OCI-LY7 (cell line): ENCODE measurements at regions not wholly inside any gene's neighbourhood (a gene's known extent, or its start where the extent isn't known, plus 50 kb on each side); places are given as distances from the start of the nearest gene placed in this dataset.

Experiments used
- EZH2phosphoT487 ChIP-seq: fragments of 200-600 bp; sonication (generic); IDR thresholded peaks from 2 replicates; pipeline ENCODE4 v1.6.1; 2018; ENCODE audit warnings: low read depth, borderline replicate concordance, mild to moderate bottlenecking, mixed run types, antibody characterized with exemption, low read length, moderate library complexity, mixed read lengths
- TF ChIP-seq, protein P1 (sequence below): fragments of 200-600 bp; sonication (generic); conservative IDR thresholded peaks from 2 replicates; pipeline ENCODE4 v1.5.1; 2014; ENCODE audit warnings: mild to moderate bottlenecking, antibody characterized with exemption, low read length, moderate library complexity, mixed read lengths

DNA sequence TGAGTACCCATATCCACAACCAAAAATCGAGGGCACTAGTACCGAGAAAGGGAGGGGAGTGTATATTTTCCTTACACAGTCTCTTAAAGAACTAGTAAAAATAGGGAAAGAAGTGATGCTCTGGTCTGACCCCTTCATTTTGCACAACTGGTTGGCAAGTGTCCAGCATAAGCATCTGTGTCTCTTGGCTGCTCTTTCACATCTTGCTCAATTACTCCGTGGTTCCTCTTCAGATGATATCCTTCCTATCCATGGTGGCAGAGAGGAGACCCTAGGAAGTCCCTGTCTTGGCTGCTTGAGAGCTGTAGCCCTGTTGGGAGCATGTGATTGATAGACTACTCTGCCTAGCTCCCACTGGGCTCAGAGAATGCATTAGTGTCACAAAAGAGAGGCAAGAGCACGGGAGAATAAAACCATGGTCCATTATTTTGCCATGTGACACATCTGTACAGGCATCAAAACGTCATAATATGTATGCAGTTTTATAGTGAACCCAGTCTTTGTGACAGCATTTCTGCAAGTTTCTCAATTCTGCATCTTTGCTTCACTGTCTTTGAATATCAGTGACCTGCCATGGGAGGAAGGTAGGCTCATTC lies 111.8 kb upstream of the ANKRD1 start:
- TF ChIP-seq, protein P1, sequence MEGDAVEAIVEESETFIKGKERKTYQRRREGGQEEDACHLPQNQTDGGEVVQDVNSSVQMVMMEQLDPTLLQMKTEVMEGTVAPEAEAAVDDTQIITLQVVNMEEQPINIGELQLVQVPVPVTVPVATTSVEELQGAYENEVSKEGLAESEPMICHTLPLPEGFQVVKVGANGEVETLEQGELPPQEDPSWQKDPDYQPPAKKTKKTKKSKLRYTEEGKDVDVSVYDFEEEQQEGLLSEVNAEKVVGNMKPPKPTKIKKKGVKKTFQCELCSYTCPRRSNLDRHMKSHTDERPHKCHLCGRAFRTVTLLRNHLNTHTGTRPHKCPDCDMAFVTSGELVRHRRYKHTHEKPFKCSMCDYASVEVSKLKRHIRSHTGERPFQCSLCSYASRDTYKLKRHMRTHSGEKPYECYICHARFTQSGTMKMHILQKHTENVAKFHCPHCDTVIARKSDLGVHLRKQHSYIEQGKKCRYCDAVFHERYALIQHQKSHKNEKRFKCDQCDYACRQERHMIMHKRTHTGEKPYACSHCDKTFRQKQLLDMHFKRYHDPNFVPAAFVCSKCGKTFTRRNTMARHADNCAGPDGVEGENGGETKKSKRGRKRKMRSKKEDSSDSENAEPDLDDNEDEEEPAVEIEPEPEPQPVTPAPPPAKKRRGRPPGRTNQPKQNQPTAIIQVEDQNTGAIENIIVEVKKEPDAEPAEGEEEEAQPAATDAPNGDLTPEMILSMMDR = no peak
- TF ChIP-seq EZH2phosphoT487 = no peak
